ENCODE measurements at regions not wholly inside any gene's neighbourhood (a gene's known extent, or its start where the extent isn't known, plus 50 kb on each side); places are given as distances from the start of the nearest gene placed in this dataset.

DNA sequence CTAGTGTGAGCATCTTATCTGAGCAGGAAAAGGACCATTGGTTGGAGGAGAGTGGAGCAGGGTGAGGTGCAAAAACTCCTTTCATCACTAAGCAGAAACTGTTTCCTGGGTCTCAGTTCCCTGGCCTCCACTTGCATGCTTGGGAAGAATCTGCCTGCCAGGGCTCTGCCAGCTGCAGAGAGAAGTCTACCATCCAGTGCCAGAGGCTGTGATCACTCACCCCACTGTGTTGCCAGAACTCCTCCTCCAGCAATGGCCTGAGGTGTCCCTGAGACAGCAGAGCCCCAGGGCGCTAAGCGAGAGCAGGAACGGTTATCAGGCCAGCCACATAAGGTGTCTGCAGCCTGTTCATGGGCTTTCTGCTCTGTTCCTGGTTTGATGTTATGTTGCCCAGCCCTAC is 991.4 kb downstream of the CCSER2 start:
- no peak overlapping the region for H3K27ac ChIP-seq
- no peaks in the 10 kb centered on the region for H3K27me3 ChIP-seq
- TF ChIP-seq EP300 (IDR thresholded peaks at IDR 0.05) (no peak), CTCF (IDR thresholded peaks at IDR 0.05) (no peak), POLR2A (IDR thresholded peaks at IDR 0.05) (no peak)
- no peak overlapping the region for H3K4me3 ChIP-seq
- WGBS, 2 donors = 85 to 93% methylated on average over 3 of the region's 3 CpGs
- H3K4me1 ChIP-seq = no peaks in the 10 kb centered on the region
- H3K9me3 ChIP-seq = no peaks in the 10 kb centered on the region
- no peaks in the 10 kb centered on the region for H3K36me3 ChIP-seq
- DNase-seq (ENCODE audit: low spot score in 2 of 2) = no peak

DNA sequence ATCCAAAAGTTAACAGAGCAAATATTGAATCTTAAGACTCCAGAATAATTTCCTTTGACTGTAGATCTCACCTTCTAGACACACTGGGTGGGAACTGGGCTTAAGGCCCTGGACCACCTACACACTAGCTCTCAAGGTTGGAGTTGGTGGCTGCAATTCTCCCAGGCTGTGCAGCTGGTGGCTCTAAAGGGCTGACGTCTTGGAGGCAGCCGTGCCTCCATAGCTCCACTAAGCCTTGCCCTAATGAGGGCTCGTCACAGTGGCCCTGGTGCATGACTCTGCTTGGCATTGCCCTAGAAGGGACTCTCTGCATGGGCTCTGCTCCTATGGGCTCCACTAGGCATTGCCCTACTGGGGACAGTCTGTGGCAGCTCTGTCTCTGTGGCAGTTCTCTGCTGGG is 1005.2 kb downstream of the CCSER2 start:
- no peak for DNase-seq (ENCODE audit: low spot score in 2 of 2)
- Histone ChIP-seq H3K9me3 (peaks cover 0 to 3% (median 0%) of the 10 kb centered on the region in 4 donors), H3K27me3 (no peaks in the 10 kb centered on the region), H3K4me1 (no peaks in the 10 kb centered on the region), H3K4me3 (no peak overlapping the region), H3K36me3 (no peaks in the 10 kb centered on the region), H3K27ac (no peak overlapping the region)
- WGBS, 2 donors = 87 to 93% methylated on average over 2 to 3 of the region's 3 CpGs
- TF ChIP-seq CTCF (IDR thresholded peaks at IDR 0.05) (no peak), POLR2A (IDR thresholded peaks at IDR 0.05) (no peak), EP300 (IDR thresholded peaks at IDR 0.05) (no peak)

DNA sequence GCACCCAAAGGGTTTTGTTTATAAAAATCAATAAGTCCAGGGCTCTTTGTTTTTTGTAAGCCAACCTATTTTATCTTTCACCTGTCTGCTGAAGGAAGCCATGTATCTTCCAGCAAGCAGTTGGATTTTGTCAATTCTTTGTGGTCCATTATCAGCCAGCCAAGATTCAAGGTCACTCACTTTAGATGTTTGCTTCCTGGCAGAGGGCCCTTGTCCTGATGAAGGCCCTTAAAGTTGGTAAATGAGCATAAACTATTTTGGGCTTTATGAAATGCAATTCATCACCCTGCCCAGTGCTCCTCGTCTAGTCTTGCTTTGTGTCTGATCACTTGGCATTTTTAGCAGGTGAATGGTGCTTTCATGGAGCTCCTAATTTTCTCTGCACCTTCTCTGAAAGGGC is 1004.2 kb downstream of the GRID1 start:
- H3K4me3 ChIP-seq = no peak overlapping the region
- H3K36me3 ChIP-seq = no peaks in the 10 kb centered on the region
- WGBS, 2 donors = 47 to 69% methylated on average over 1 of the region's 1 CpG
- H3K9me3 ChIP-seq = no peaks in the 10 kb centered on the region
- no peaks in the 10 kb centered on the region for H3K27me3 ChIP-seq
- DNase-seq (ENCODE audit: low spot score in 2 of 2) = no peak
- H3K27ac ChIP-seq = no peak overlapping the region
- H3K4me1 ChIP-seq = no peaks in the 10 kb centered on the region
- TF ChIP-seq EP300 (IDR thresholded peaks at IDR 0.05) (no peak), CTCF (IDR thresholded peaks at IDR 0.05) (no peak), POLR2A (IDR thresholded peaks at IDR 0.05) (no peak)

DNA sequence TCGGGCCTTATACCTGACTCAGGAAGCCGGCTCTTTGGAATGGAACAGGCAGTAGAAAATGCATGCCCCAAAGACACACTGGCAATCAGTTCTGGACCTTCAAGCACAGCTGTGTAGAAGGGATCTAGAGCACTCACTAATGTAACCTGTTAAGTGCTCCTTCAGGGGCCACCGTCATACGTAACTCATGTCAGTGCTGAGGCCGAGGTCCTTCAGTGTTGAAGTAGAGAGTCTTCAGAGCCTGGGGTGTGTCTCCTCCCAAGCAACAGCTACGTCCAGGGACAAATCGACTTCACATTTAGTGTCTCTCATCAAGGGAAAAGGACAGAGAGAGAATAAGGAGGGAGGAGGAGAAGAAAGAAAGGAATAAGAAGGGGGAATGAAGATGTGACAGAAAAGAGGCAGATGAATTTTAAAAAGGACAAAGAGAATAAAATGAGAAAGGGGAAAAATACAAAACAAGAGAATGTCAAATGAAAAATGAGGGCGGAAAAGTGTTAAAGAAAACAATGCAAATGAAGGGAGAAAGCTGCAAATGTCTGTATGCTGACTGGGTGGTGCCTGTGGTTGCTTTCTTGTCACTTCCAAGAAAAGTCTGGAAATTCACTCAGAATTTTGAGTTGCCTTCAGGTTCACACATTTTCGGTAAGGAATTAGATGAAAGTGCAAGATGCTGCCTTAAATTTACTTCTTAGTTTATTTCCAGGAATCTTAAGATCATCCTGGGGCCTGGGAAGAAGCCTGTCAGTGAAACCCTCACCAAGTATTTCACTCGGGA is 989.4 kb downstream of the GRID1 start:
- no peak for DNase-seq (ENCODE audit: low spot score in 2 of 2)
- no peaks in the 10 kb centered on the region for H3K9me3 ChIP-seq
- H3K27me3 ChIP-seq = no peaks in the 10 kb centered on the region
- TF ChIP-seq POLR2A (IDR thresholded peaks at IDR 0.05) (no peak), EP300 (IDR thresholded peaks at IDR 0.05) (no peak), CTCF (IDR thresholded peaks at IDR 0.05) (no peak)
- no peak overlapping the region for H3K27ac ChIP-seq
- H3K4me1 ChIP-seq = no peaks in the 10 kb centered on the region
- H3K4me3 ChIP-seq = no peak overlapping the region
- WGBS, 2 donors = 81 to 84% methylated on average over 10 of the region's 10 CpGs
- no peaks in the 10 kb centered on the region for H3K36me3 ChIP-seq

DNA sequence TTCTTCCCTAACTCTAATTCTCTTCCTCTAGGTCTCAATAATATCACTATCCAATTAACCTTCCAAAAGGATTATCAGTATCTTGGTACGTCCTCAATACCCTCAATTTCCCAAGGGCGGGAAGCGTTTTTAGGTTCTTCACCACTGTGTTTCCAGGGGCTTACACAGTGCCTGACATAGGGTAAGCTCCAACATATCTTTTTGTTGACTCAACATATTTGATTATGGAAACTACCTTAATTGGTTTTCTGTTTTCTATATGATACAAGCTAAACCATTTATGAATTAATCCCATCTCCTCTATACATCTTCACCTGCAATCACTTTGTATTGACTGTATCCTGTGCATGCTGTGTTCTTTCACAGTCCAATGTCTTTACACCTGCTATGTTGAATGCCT is 987.3 kb downstream of the GRID1 start:
- no peak overlapping the region for H3K27ac ChIP-seq
- no peak for DNase-seq (ENCODE audit: low spot score in 2 of 2)
- 91% methylated on average over 3 of the region's 3 CpGs for WGBS, 2 donors
- H3K27me3 ChIP-seq = no peaks in the 10 kb centered on the region
- no peak overlapping the region for H3K4me3 ChIP-seq
- no peaks in the 10 kb centered on the region for H3K36me3 ChIP-seq
- H3K4me1 ChIP-seq = no peaks in the 10 kb centered on the region
- no peaks in the 10 kb centered on the region for H3K9me3 ChIP-seq
- no peak for TF ChIP-seq CTCF (IDR thresholded peaks at IDR 0.05)
- no peak for TF ChIP-seq POLR2A (IDR thresholded peaks at IDR 0.05)
- no peak for TF ChIP-seq EP300 (IDR thresholded peaks at IDR 0.05)
